AG04450 (cell line): ENCODE measurements at regions not wholly inside any gene's neighbourhood (a gene's known extent, or its start where the extent isn't known, plus 50 kb on each side); places are given as distances from the start of the nearest gene placed in this dataset.

Source experiments
- CTCF ChIA-PET: fragments of 300-600, 350-600 bp; formaldehyde crosslinking; extraction: SDS; loops from one replicate; lab custom pipeline; 2022; ENCODE audit warnings: antibody characterized with exemption, inconsistent platforms; lab: Charles Lee
- POLR2A ChIA-PET: fragments of 350-600 bp; formaldehyde crosslinking; extraction: SDS; loops from one replicate; lab custom pipeline; 2021; ENCODE audit warnings: antibody characterized with exemption, inconsistent platforms; lab: Yijun Ruan, JAX
- DNase-seq: peaks from one replicate; pipeline ENCODE4 v3.0.0-alpha.2; 2011; ENCODE audit warnings: low read depth, low spot score
- H3K27ac ChIP-seq: one replicate; pipeline ENCODE4 v1.5.1; 2012; ENCODE audit warnings: low read depth, low read length, control low read depth
- H3K27me3 ChIP-seq: one replicate; pipeline ENCODE4 v1.6.0; 2012; ENCODE audit warnings: low read length; ENCODE audit not compliant: control insufficient read depth, insufficient read depth
- H3K4me3 ChIP-seq: 2 replicates; pipeline ENCODE4 v1.5.1; 2011; ENCODE audit warnings: mild to moderate bottlenecking, low read depth, low read length, control low read depth
- H3K9me3 ChIP-seq: 2 replicates; pipeline ENCODE4 v1.5.1; 2012; ENCODE audit warnings: low read length; ENCODE audit not compliant: control insufficient read depth, insufficient read depth
- CTCF ChIP-seq: IDR thresholded peaks from 2 replicates; pipeline ENCODE4 v1.5.1; 2011; ENCODE audit warnings: low read depth, low read length, control low read depth, inconsistent platforms

- TF ChIP-seq CTCF: no peak
- ChIA-PET POLR2A (no interaction called here), CTCF (interaction anchor here (0.9 kb wide), 1 partner anchor 374 kb away, joined by 3 read pairs; no protein-coding TSS in a partner anchor)
- no peaks in the 10 kb centered on the region for H3K27me3 ChIP-seq
- H3K9me3 ChIP-seq: no peaks in the 10 kb centered on the region
- H3K4me3 ChIP-seq: no peak overlapping the region
- DNase-seq: no peak
- H3K27ac ChIP-seq: no peak overlapping the region
Observed at GRCh38 chr2:217339753-217340152, 479.9 kb upstream of the TNP1 start.

GRCh38 chr2:217338306-217338916 lies 478.5 kb upstream of the TNP1 start:
- no peak overlapping the region for H3K4me3 ChIP-seq
- H3K27ac ChIP-seq: peak overlapping the region; percentile 50
- peak; percentile 89 for DNase-seq
- no peaks in the 10 kb centered on the region for H3K9me3 ChIP-seq
- CTCF ChIA-PET: interaction anchor here (0.6 to 1.6 kb wide), 3 partner anchors 106 to 375 kb away, joined by 3 to 12 read pairs (median 6); no protein-coding TSS in a partner anchor
- no peak for TF ChIP-seq CTCF
- no peaks in the 10 kb centered on the region for H3K27me3 ChIP-seq
- POLR2A ChIA-PET: interaction anchor here (0.6 to 1.9 kb wide), 30 partner anchors 21 to 644 kb away, joined by 3 to 30 read pairs (median 5); partner anchors contain the start of gene IGFBP5

GRCh38 chr2:217337771-217338170 lies 477.9 kb upstream of the TNP1 start:
- Histone ChIP-seq H3K9me3 (no peaks in the 10 kb centered on the region), H3K27me3 (no peaks in the 10 kb centered on the region), H3K4me3 (no peak overlapping the region), H3K27ac (peak overlapping the region; percentile 50)
- ChIA-PET CTCF (interaction anchor here (0.6 to 1.6 kb wide), 5 partner anchors 83 to 375 kb away, joined by 3 to 12 read pairs (median 3); no protein-coding TSS in a partner anchor), POLR2A (interaction anchor here (0.6 to 1.9 kb wide), 24 partner anchors 20 to 643 kb away, joined by 3 to 30 read pairs (median 6); partner anchors contain the start of gene IGFBP5)
- no peak for DNase-seq
- TF ChIP-seq CTCF: no peak

GRCh38 chr2:217336694-217337093 lies 476.8 kb upstream of the TNP1 start:
- no peak for TF ChIP-seq CTCF
- no peak for DNase-seq
- CTCF ChIA-PET: no interaction called here
- POLR2A ChIA-PET: interaction anchor here (0.6 kb wide), 1 partner anchor 348 kb away, joined by 7 read pairs; no protein-coding TSS in a partner anchor
- Histone ChIP-seq H3K27me3 (no peaks in the 10 kb centered on the region), H3K9me3 (no peaks in the 10 kb centered on the region), H3K27ac (no peak overlapping the region), H3K4me3 (no peak overlapping the region)

- no peak for TF ChIP-seq CTCF
- Histone ChIP-seq H3K27ac (no peak overlapping the region), H3K9me3 (no peaks in the 10 kb centered on the region), H3K4me3 (no peak overlapping the region), H3K27me3 (no peaks in the 10 kb centered on the region)
- no peak for DNase-seq
- ChIA-PET CTCF (no interaction called here), POLR2A (no interaction called here)
Observed at GRCh38 chr2:217335341-217335966, 475.6 kb upstream of the TNP1 start.
